Testis (tissue), 2 donors: ENCODE measurements at regions not wholly inside any gene's neighbourhood (a gene's known extent, or its start where the extent isn't known, plus 50 kb on each side); places are given as distances from the start of the nearest gene placed in this dataset.

ENCODE experiments used
- DNase-seq: peaks from one replicate; pipeline ENCODE4 v3.0.0-alpha.2; 2019
- H3K27ac ChIP-seq, 2 donors: fragments of 200-600 bp; sonication (generic); one replicate each; pipeline ENCODE4 v1.5.1; 2019
- H3K27me3 ChIP-seq: fragments of 200-600 bp; sonication (generic); one replicate; pipeline ENCODE4 v1.5.1; 2019
- H3K36me3 ChIP-seq: fragments of 200-600 bp; sonication (generic); one replicate; pipeline ENCODE4 v1.5.1; 2017; ENCODE audit warnings: low read depth; ENCODE audit errors: missing control alignments
- H3K4me1 ChIP-seq: fragments of 200-600 bp; sonication (generic); one replicate; pipeline ENCODE4 v1.5.1; 2019
- H3K4me3 ChIP-seq, 2 donors: fragments of 200-600 bp; sonication (generic); one replicate each; pipeline ENCODE4 v1.5.1; 2017 to 2019
- H3K9me3 ChIP-seq: fragments of 200-600 bp; sonication (generic); one replicate; pipeline ENCODE4 v1.5.1; 2017
- POLR2A ChIP-seq: fragments of 450-650 bp; IDR thresholded peaks from one replicate; pipeline ENCODE4 v1.6.1; 2017; ENCODE audit warnings: antibody characterized with exemption, mild to moderate bottlenecking, moderate library complexity
- WGBS, 2 donors: methylation state at CpG; one replicate each; pipeline ENCODE4 v1.1.5; 2018; 5-methylcytosine and 5-hydroxymethylcytosine counted together
- intact Hi-C: fragments of 100-400 bp; cut with DNase I; formaldehyde crosslinking; loops from one replicate; pipeline ENCODE4 v1.15.1; 2023; ENCODE audit warnings: low total_unique reads
- TF ChIP-seq, protein P1 (sequence below), 3 experiments: fragments of 450-650 bp in 2 of 3; fragments of 200-600 bp in 1 of 3; sonication (generic) in 1 of 3; IDR thresholded peaks; one replicate each; pipeline ENCODE4 v1.5.1; 2016 to 2019; ENCODE audit warnings: antibody characterized with exemption in 3 of 3, mild to moderate bottlenecking in 2 of 3, moderate library complexity in 1 of 3

DNA sequence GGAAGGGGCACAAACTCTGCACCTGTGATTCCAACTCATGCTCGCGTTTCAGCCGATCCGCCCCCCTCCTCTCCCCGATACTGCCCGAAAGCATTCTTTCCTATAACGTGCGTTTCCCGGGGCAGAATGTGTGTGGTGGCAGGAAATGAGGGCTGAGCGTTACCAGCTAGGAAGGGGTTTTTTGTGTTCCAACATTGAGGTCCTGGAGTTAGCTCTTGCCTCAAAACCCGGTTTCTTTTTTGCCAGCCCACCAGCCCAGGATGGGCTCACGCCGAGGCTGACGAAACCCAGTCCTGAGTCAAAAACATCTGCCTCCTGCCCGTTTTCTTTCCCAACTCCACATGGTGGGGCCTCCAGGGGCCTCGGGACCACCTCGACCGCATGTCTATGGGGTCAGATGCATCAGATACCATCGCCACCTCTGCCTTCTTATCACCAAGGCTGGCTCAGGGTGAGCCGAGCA lies 113.7 kb upstream of the COPS8 start:
- no peak for DNase-seq
- no peaks in the 10 kb centered on the region for H3K27me3 ChIP-seq
- TF ChIP-seq, protein P1, sequence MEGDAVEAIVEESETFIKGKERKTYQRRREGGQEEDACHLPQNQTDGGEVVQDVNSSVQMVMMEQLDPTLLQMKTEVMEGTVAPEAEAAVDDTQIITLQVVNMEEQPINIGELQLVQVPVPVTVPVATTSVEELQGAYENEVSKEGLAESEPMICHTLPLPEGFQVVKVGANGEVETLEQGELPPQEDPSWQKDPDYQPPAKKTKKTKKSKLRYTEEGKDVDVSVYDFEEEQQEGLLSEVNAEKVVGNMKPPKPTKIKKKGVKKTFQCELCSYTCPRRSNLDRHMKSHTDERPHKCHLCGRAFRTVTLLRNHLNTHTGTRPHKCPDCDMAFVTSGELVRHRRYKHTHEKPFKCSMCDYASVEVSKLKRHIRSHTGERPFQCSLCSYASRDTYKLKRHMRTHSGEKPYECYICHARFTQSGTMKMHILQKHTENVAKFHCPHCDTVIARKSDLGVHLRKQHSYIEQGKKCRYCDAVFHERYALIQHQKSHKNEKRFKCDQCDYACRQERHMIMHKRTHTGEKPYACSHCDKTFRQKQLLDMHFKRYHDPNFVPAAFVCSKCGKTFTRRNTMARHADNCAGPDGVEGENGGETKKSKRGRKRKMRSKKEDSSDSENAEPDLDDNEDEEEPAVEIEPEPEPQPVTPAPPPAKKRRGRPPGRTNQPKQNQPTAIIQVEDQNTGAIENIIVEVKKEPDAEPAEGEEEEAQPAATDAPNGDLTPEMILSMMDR (IDR thresholded peaks at IDR 0.05), result no peak
- TF ChIP-seq POLR2A, result no peak
- H3K36me3 ChIP-seq, result no peaks in the 10 kb centered on the region
- 70 to 78% methylated on average over 20 of the region's 20 CpGs for WGBS, 2 donors
- no peaks in the 10 kb centered on the region for H3K4me1 ChIP-seq
- no peaks in the 10 kb centered on the region for H3K9me3 ChIP-seq
- intact Hi-C loops, result no loop called here
- H3K4me3 ChIP-seq, result no peak overlapping the region
- H3K27ac ChIP-seq, result no peak overlapping the region

DNA sequence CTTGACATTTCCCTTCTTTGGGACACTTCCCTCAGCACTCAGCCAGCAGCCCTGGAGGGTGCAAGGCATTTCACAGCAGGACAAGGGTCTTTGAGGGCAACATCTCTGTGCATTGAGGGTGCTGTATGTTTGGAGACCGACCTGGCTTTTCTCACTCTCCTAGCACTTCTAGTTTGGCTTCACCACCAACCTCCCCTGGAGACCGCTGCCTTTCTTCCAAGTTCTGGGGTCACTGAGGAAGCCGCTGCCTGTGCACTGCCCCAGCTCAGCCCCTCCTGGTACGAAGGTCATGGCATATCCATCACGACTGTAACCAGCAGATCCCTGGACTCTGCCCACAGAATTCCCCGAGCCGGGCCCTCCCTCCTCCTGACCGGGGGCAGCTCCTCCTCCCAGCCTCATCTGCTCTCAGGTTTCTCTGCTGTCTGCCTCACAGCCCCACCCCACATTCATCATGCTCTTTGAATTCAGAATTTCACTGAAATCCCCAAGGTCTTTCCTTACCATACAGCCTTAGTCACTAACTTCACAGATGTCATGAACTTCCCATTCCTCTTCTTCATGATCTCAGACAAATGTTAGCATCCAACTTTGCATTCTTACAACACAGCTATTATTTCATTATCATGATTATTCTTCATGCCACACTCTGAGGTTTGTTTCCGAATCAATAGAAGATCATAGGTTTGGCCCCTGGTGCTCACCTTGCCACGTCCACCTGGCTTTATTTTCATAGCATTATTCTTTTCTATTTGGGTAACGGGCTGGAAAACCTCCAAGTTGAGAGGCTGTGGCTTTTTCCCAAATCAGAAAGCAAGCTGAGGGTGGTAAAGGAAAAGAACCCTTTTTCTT lies 113.0 kb upstream of the COPS8 start:
- no peak overlapping the region for H3K27ac ChIP-seq
- no peaks in the 10 kb centered on the region for H3K9me3 ChIP-seq
- DNase-seq, result no peak
- no peaks in the 10 kb centered on the region for H3K36me3 ChIP-seq
- H3K4me1 ChIP-seq, result no peaks in the 10 kb centered on the region
- WGBS, 2 donors, result 69 to 85% methylated on average over 11 of the region's 11 CpGs
- H3K4me3 ChIP-seq, result no peak overlapping the region
- intact Hi-C loops, result no loop called here
- no peak for TF ChIP-seq POLR2A
- TF ChIP-seq, protein P1 (IDR thresholded peaks at IDR 0.05), result no peak
- H3K27me3 ChIP-seq, result no peaks in the 10 kb centered on the region

DNA sequence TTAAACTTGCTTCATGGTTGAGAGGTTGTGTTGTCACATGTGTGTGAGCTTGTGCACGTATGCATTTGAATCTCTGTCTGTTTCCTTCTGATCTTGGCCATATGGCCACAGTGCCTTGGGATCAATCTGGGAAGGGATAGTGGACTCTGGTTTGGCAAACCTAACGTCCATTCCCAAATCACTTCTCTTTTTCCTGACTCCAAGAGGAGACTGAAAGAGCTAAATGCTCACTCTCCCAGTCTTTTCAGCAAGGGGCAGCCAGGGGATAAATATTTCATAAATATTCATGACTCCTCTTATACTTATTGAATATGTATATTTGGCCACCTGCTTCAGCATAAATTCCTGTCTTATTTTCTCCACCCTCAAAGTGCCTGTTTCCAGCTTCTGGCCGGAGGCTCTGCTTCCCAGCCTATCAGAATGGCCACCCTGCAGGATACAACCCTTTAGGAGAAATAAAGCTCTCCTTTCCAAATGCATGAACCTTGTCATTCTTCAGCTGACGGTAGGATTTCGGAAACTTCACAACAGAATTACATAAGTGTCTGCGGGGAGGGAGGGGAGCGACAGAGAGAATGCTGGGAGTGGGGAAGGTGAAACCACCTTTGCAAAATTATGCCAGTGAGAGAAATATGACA lies 112.2 kb upstream of the COPS8 start:
- Histone ChIP-seq H3K27me3 (no peaks in the 10 kb centered on the region), H3K4me1 (no peaks in the 10 kb centered on the region), H3K36me3 (no peaks in the 10 kb centered on the region), H3K27ac (no peak overlapping the region), H3K9me3 (no peaks in the 10 kb centered on the region), H3K4me3 (no peak overlapping the region)
- intact Hi-C loops, result no loop called here
- TF ChIP-seq, protein P1 (IDR thresholded peaks at IDR 0.05), result no peak
- TF ChIP-seq POLR2A, result no peak
- 91 to 92% methylated on average over 7 of the region's 7 CpGs for WGBS, 2 donors
- no peak for DNase-seq

DNA sequence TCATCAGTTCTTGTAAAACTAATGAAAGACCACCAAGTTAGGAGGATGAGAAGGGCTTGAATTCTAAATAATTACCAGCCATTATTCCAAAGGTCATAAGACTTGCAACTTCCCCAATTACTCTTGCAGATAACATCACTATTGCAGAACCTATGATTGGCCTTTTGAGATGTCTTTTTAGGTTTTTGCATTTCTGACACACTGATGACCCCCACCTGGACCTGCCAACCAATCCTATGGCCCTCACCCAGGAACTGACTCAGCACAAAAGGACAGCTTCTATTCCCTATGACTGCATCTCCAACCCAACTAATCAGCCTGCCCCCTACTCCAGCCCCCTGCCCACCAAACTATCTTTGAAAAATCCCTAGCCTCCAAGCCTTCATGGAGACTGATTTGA lies 111.5 kb upstream of the COPS8 start:
- TF ChIP-seq, protein P1 (IDR thresholded peaks at IDR 0.05), result no peak
- TF ChIP-seq POLR2A, result no peak
- Histone ChIP-seq H3K4me1 (no peaks in the 10 kb centered on the region), H3K9me3 (no peaks in the 10 kb centered on the region), H3K36me3 (no peaks in the 10 kb centered on the region), H3K4me3 (no peak overlapping the region), H3K27me3 (no peaks in the 10 kb centered on the region), H3K27ac (no peak overlapping the region)
- no peak for DNase-seq
- intact Hi-C loops, result no loop called here
